ENCODE measurements at regions not wholly inside any gene's neighbourhood (a gene's known extent, or its start where the extent isn't known, plus 50 kb on each side); places are given as distances from the start of the nearest gene placed in this dataset.
"Not testable (repeated sequence)": the region's sequence is repeated elsewhere in the genome, so short reads cannot be mapped to it uniquely, and the experiment has no call there.

DNA sequence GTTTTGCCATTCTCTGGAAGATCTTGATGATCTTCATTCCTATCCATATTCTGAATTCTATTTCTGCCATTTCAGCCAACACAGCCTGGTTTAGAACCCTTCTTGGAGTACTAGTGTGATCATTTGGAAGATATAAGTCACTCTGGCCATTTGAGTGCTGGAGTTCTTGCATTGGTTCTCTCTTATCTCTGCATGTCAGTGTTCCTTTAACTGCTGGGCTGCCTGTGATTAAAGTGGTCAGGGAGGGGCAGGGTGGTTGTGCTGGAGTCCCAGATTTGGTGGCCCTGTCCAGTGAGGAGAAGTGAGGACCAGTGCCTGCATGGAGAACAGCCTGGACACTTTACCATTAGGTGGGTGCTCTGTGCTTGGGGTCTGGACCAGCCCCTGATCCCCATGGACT is 173.0 kb downstream of the SOD2 start:
- Histone ChIP-seq H3K9me3 (ENCODE audit: control insufficient read depth, low read depth, low read length) (no peaks in the 10 kb centered on the region), H4K20me1 (ENCODE audit: control insufficient read depth, extremely low read depth, insufficient read depth, low read length) (no peaks in the 10 kb centered on the region), H3K27me3 (ENCODE audit: control insufficient read depth, extremely low read depth, insufficient read depth, low read length) (no peaks in the 10 kb centered on the region), H3K4me2 (ENCODE audit: control insufficient read depth, extremely low read depth, insufficient read depth, low read depth, low read length) (no peak overlapping the region), H3K4me3 (ENCODE audit: control insufficient read depth in 2 of 3, extremely low read depth in 1 of 3, insufficient read depth in 2 of 3, low read depth in 1 of 3, low read length in 3 of 3) (no peak overlapping the region), H3K36me3 (ENCODE audit: control insufficient read depth in 2 of 2, extremely low read depth in 1 of 2, insufficient read depth in 2 of 2, low read length in 2 of 2) (no peaks in the 10 kb centered on the region), H3K9me1 (ENCODE audit: control insufficient read depth, extremely low read depth, insufficient read depth, low read length) (no peaks in the 10 kb centered on the region), H3K9ac (ENCODE audit: control insufficient read depth, extremely low read depth, insufficient read depth, low read length) (no peak overlapping the region), H2AFZ (ENCODE audit: control insufficient read depth, low read length) (no peak overlapping the region), H3K79me2 (ENCODE audit: control insufficient read depth, insufficient read depth, low read length) (no peaks in the 10 kb centered on the region), H3K4me1 (ENCODE audit: control insufficient read depth, extremely low read depth, insufficient read depth, low read length) (no peaks in the 10 kb centered on the region), H3K27ac (ENCODE audit: control insufficient read depth, insufficient read depth, low read length) (no peak overlapping the region)
- dilution Hi-C loops (cut with MboI; ENCODE audit: extremely low pct_ligation_motif_present, low sequenced_read_pairs) = no loop called here
- FAIRE-seq (no peak), DNase-seq (ENCODE audit: low read depth, low spot score) (no peak)
- TF ChIP-seq, protein P1, sequence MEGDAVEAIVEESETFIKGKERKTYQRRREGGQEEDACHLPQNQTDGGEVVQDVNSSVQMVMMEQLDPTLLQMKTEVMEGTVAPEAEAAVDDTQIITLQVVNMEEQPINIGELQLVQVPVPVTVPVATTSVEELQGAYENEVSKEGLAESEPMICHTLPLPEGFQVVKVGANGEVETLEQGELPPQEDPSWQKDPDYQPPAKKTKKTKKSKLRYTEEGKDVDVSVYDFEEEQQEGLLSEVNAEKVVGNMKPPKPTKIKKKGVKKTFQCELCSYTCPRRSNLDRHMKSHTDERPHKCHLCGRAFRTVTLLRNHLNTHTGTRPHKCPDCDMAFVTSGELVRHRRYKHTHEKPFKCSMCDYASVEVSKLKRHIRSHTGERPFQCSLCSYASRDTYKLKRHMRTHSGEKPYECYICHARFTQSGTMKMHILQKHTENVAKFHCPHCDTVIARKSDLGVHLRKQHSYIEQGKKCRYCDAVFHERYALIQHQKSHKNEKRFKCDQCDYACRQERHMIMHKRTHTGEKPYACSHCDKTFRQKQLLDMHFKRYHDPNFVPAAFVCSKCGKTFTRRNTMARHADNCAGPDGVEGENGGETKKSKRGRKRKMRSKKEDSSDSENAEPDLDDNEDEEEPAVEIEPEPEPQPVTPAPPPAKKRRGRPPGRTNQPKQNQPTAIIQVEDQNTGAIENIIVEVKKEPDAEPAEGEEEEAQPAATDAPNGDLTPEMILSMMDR (optimal IDR thresholded peaks at IDR 0.05 in 1 of 3, IDR thresholded peaks at IDR 0.05 in 1 of 3, conservative IDR thresholded peaks at IDR 0.05 in 1 of 3; ENCODE audit: extremely low read depth in 1 of 3, insufficient read depth in 2 of 3, low read length in 3 of 3) = no peak
- TF ChIP-seq EZH2 (IDR thresholded peaks at IDR 0.05; ENCODE audit: low read length) = no peak

DNA sequence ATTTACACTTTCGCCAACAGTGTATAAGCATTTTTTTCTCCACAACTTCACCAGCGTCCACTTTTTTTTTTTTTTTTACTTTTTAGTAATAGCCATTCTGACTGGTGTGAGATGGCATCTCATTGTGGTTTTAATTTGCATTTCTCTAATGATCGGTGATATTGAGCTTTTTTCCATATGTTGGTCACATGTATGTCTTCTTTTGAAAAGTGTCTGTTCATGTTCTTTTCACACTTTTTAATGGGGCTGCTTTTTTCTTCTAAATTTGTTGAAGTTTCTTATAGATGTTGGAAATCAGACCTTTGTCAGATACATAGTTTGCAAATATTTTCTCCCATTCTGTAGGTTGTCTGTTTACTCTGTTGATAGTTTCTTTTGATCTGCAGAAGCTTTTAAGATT is 177.2 kb downstream of the SOD2 start:
- H4K20me1 ChIP-seq (ENCODE audit: control insufficient read depth, extremely low read depth, insufficient read depth, low read length); H3K9ac ChIP-seq (ENCODE audit: control insufficient read depth, extremely low read depth, insufficient read depth, low read length); H3K27me3 ChIP-seq (ENCODE audit: control insufficient read depth, extremely low read depth, insufficient read depth, low read length); dilution Hi-C loops (cut with MboI; ENCODE audit: extremely low pct_ligation_motif_present, low sequenced_read_pairs); H3K4me1 ChIP-seq (ENCODE audit: control insufficient read depth, extremely low read depth, insufficient read depth, low read length); H2AFZ ChIP-seq (ENCODE audit: control insufficient read depth, low read length); H3K79me2 ChIP-seq (ENCODE audit: control insufficient read depth, insufficient read depth, low read length); H3K36me3 ChIP-seq (ENCODE audit: control insufficient read depth in 2 of 2, extremely low read depth in 1 of 2, insufficient read depth in 2 of 2, low read length in 2 of 2); H3K4me3 ChIP-seq (ENCODE audit: control insufficient read depth in 2 of 3, extremely low read depth in 1 of 3, insufficient read depth in 2 of 3, low read depth in 1 of 3, low read length in 3 of 3); DNase-seq (ENCODE audit: low read depth, low spot score); H3K4me2 ChIP-seq (ENCODE audit: control insufficient read depth, extremely low read depth, insufficient read depth, low read depth, low read length); FAIRE-seq; H3K27ac ChIP-seq (ENCODE audit: control insufficient read depth, insufficient read depth, low read length); H3K9me3 ChIP-seq (ENCODE audit: control insufficient read depth, low read depth, low read length); H3K9me1 ChIP-seq (ENCODE audit: control insufficient read depth, extremely low read depth, insufficient read depth, low read length): not testable (repeated sequence)

DNA sequence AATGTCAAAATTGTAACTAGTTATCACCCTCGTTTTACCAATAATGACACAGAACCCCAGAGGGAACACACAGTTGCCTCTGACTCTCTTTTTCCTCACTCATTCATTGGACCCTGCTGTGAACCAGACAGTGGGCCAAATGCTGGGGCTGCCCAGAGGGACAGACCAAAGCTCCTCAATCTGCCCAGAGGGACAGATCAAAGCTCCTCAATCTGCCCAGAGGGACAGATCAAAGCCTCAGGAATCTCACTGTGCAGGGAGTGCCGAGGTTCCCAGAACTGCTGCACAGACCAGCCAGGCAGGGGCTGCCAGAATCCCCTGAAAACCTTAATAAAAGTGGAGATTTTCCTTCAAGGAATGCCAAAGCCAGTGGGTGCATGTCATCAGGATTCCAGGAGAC is 179.1 kb downstream of the SOD2 start:
- no peaks in the 10 kb centered on the region for H3K79me2 ChIP-seq (ENCODE audit: control insufficient read depth, insufficient read depth, low read length)
- H3K4me3 ChIP-seq (ENCODE audit: control insufficient read depth in 2 of 3, extremely low read depth in 1 of 3, insufficient read depth in 2 of 3, low read depth in 1 of 3, low read length in 3 of 3) = no peak overlapping the region
- no peak overlapping the region for H2AFZ ChIP-seq (ENCODE audit: control insufficient read depth, low read length)
- H3K9ac ChIP-seq (ENCODE audit: control insufficient read depth, extremely low read depth, insufficient read depth, low read length) = no peak overlapping the region
- TF ChIP-seq EZH2 (IDR thresholded peaks at IDR 0.05; ENCODE audit: low read length) = no peak
- TF ChIP-seq, protein P1 (optimal IDR thresholded peaks at IDR 0.05 in 1 of 3, IDR thresholded peaks at IDR 0.05 in 1 of 3, conservative IDR thresholded peaks at IDR 0.05 in 1 of 3; ENCODE audit: extremely low read depth in 1 of 3, insufficient read depth in 2 of 3, low read length in 3 of 3) = no peak
- no peak overlapping the region for H3K27ac ChIP-seq (ENCODE audit: control insufficient read depth, insufficient read depth, low read length)
- no peaks in the 10 kb centered on the region for H3K36me3 ChIP-seq (ENCODE audit: control insufficient read depth in 2 of 2, extremely low read depth in 1 of 2, insufficient read depth in 2 of 2, low read length in 2 of 2)
- FAIRE-seq (no peak), DNase-seq (ENCODE audit: low read depth, low spot score) (no peak)
- no peak overlapping the region for H3K4me2 ChIP-seq (ENCODE audit: control insufficient read depth, extremely low read depth, insufficient read depth, low read depth, low read length)
- no peaks in the 10 kb centered on the region for H3K4me1 ChIP-seq (ENCODE audit: control insufficient read depth, extremely low read depth, insufficient read depth, low read length)
- no peaks in the 10 kb centered on the region for H3K9me3 ChIP-seq (ENCODE audit: control insufficient read depth, low read depth, low read length)
- H3K9me1 ChIP-seq (ENCODE audit: control insufficient read depth, extremely low read depth, insufficient read depth, low read length) = no peaks in the 10 kb centered on the region
- dilution Hi-C loops (cut with MboI; ENCODE audit: extremely low pct_ligation_motif_present, low sequenced_read_pairs) = no loop called here
- H3K27me3 ChIP-seq (ENCODE audit: control insufficient read depth, extremely low read depth, insufficient read depth, low read length) = no peaks in the 10 kb centered on the region
- H4K20me1 ChIP-seq (ENCODE audit: control insufficient read depth, extremely low read depth, insufficient read depth, low read length) = no peaks in the 10 kb centered on the region

Measured in keratinocyte (primary cell).